ENCODE measurements at regions not wholly inside any gene's neighbourhood (a gene's known extent, or its start where the extent isn't known, plus 50 kb on each side); places are given as distances from the start of the nearest gene placed in this dataset.

DNA sequence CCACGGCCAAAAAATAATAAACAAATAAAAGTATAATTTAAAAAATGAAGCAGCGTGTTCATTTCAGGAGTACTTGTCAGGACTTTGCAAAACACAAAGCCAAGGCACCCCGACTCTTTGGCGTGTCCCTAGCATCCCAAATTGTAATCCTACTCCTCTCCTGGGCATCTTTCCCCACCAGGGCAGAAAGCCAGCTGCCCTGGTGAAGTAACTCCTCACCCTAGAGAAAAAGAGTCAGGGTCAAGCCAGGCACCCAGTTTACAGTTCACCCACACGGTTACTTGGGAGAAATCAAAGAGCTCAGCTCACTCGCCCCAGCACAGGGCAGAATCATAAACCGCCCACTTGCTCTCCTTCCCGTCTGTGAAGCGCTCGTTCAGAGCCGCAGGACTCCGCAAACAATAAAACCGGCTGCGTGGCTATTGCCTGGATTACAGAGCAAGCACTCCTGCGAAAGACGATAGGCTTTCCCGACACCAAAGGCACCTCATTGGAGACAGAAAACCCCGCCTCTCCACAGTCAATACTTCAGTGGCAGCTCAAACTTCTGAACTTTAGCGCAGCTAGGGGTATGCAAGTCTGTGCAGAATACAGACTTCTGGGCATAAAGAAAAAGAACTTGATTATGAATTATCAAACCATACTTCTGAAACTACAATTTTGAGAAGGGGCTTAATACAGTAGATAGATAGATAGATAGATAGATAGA, 73.0 kb upstream of the NHSL1 start (continued):
- TF ChIP-seq, protein P1, sequence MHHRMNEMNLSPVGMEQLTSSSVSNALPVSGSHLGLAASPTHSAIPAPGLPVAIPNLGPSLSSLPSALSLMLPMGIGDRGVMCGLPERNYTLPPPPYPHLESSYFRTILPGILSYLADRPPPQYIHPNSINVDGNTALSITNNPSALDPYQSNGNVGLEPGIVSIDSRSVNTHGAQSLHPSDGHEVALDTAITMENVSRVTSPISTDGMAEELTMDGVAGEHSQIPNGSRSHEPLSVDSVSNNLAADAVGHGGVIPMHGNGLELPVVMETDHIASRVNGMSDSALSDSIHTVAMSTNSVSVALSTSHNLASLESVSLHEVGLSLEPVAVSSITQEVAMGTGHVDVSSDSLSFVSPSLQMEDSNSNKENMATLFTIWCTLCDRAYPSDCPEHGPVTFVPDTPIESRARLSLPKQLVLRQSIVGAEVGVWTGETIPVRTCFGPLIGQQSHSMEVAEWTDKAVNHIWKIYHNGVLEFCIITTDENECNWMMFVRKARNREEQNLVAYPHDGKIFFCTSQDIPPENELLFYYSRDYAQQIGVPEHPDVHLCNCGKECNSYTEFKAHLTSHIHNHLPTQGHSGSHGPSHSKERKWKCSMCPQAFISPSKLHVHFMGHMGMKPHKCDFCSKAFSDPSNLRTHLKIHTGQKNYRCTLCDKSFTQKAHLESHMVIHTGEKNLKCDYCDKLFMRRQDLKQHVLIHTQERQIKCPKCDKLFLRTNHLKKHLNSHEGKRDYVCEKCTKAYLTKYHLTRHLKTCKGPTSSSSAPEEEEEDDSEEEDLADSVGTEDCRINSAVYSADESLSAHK (CRISPR knock-in tag; IDR thresholded peaks at IDR 0.05; ENCODE audit: borderline replicate concordance), result no peak
- TF ChIP-seq, protein P2, sequence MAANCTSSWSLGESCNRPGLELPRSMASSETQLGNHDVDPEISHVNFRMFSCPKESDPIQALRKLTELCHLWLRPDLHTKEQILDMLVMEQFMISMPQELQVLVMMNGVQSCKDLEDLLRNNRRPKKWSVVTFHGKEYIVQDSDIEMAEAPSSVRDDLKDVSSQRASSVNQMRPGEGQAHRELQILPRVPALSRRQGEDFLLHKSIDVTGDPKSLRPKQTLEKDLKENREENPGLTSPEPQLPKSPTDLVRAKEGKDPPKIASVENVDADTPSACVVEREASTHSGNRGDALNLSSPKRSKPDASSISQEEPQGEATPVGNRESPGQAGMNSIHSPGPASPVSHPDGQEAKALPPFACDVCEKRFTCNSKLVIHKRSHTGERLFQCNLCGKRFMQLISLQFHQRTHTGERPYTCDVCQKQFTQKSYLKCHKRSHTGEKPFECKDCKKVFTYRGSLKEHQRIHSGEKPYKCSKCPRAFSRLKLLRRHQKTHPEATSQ (CRISPR knock-in tag; IDR thresholded peaks at IDR 0.05; ENCODE audit: borderline replicate concordance), result peak; percentile 87; the same call in 1 of the 2 replicates
- TF ChIP-seq ZNF737 (CRISPR knock-in tag; IDR thresholded peaks at IDR 0.05; ENCODE audit: borderline replicate concordance) (no peak), CHCHD3 (CRISPR knock-in tag; IDR thresholded peaks at IDR 0.05) (no peak), HOXA5 (CRISPR knock-in tag; IDR thresholded peaks at IDR 0.05) (peak; percentile 88), PHB2 (IDR thresholded peaks at IDR 0.05; ENCODE audit: partially characterized antibody) (no peak), ZNF670 (CRISPR knock-in tag; IDR thresholded peaks at IDR 0.05; ENCODE audit: borderline replicate concordance) (peak; percentile 87; the same call in 1 of the 2 replicates), RBFOX2 (IDR thresholded peaks at IDR 0.05; ENCODE audit: low read depth, low read length) (peak; percentile 55; the same call in 1 of the 2 replicates), ZSCAN9 (CRISPR knock-in tag; IDR thresholded peaks at IDR 0.05; ENCODE audit: borderline replicate concordance) (peak; percentile 94), ZBTB38 (CRISPR knock-in tag; IDR thresholded peaks at IDR 0.05) (0 out of 2 replicates have a peak, but pooled peaks have one; percentile 13), KMT2B (CRISPR knock-in tag; IDR thresholded peaks at IDR 0.05) (peak; percentile 62; the same call in 1 of the 2 replicates)
- TF ChIP-seq, protein P3, sequence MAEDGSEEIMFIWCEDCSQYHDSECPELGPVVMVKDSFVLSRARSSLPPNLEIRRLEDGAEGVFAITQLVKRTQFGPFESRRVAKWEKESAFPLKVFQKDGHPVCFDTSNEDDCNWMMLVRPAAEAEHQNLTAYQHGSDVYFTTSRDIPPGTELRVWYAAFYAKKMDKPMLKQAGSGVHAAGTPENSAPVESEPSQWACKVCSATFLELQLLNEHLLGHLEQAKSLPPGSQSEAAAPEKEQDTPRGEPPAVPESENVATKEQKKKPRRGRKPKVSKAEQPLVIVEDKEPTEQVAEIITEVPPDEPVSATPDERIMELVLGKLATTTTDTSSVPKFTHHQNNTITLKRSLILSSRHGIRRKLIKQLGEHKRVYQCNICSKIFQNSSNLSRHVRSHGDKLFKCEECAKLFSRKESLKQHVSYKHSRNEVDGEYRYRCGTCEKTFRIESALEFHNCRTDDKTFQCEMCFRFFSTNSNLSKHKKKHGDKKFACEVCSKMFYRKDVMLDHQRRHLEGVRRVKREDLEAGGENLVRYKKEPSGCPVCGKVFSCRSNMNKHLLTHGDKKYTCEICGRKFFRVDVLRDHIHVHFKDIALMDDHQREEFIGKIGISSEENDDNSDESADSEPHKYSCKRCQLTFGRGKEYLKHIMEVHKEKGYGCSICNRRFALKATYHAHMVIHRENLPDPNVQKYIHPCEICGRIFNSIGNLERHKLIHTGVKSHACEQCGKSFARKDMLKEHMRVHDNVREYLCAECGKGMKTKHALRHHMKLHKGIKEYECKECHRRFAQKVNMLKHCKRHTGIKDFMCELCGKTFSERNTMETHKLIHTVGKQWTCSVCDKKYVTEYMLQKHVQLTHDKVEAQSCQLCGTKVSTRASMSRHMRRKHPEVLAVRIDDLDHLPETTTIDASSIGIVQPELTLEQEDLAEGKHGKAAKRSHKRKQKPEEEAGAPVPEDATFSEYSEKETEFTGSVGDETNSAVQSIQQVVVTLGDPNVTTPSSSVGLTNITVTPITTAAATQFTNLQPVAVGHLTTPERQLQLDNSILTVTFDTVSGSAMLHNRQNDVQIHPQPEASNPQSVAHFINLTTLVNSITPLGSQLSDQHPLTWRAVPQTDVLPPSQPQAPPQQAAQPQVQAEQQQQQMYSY (CRISPR knock-in tag; IDR thresholded peaks at IDR 0.05), result no peak; the same call in 1 of the 2 replicates
- TF ChIP-seq, protein P4, sequence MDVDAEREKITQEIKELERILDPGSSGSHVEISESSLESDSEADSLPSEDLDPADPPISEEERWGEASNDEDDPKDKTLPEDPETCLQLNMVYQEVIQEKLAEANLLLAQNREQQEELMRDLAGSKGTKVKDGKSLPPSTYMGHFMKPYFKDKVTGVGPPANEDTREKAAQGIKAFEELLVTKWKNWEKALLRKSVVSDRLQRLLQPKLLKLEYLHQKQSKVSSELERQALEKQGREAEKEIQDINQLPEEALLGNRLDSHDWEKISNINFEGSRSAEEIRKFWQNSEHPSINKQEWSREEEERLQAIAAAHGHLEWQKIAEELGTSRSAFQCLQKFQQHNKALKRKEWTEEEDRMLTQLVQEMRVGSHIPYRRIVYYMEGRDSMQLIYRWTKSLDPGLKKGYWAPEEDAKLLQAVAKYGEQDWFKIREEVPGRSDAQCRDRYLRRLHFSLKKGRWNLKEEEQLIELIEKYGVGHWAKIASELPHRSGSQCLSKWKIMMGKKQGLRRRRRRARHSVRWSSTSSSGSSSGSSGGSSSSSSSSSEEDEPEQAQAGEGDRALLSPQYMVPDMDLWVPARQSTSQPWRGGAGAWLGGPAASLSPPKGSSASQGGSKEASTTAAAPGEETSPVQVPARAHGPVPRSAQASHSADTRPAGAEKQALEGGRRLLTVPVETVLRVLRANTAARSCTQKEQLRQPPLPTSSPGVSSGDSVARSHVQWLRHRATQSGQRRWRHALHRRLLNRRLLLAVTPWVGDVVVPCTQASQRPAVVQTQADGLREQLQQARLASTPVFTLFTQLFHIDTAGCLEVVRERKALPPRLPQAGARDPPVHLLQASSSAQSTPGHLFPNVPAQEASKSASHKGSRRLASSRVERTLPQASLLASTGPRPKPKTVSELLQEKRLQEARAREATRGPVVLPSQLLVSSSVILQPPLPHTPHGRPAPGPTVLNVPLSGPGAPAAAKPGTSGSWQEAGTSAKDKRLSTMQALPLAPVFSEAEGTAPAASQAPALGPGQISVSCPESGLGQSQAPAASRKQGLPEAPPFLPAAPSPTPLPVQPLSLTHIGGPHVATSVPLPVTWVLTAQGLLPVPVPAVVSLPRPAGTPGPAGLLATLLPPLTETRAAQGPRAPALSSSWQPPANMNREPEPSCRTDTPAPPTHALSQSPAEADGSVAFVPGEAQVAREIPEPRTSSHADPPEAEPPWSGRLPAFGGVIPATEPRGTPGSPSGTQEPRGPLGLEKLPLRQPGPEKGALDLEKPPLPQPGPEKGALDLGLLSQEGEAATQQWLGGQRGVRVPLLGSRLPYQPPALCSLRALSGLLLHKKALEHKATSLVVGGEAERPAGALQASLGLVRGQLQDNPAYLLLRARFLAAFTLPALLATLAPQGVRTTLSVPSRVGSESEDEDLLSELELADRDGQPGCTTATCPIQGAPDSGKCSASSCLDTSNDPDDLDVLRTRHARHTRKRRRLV (CRISPR knock-in tag; IDR thresholded peaks at IDR 0.05), result 0 out of 2 replicates have a peak, but pooled peaks have one; percentile 70
- TF ChIP-seq, protein P5, sequence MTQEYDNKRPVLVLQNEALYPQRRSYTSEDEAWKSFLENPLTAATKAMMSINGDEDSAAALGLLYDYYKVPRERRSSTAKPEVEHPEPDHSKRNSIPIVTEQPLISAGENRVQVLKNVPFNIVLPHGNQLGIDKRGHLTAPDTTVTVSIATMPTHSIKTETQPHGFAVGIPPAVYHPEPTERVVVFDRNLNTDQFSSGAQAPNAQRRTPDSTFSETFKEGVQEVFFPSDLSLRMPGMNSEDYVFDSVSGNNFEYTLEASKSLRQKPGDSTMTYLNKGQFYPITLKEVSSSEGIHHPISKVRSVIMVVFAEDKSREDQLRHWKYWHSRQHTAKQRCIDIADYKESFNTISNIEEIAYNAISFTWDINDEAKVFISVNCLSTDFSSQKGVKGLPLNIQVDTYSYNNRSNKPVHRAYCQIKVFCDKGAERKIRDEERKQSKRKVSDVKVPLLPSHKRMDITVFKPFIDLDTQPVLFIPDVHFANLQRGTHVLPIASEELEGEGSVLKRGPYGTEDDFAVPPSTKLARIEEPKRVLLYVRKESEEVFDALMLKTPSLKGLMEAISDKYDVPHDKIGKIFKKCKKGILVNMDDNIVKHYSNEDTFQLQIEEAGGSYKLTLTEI (CRISPR knock-in tag; conservative IDR thresholded peaks at IDR 0.05), result no peak
